Type B pancreatic cell (in vitro differentiated cells): ENCODE measurements at regions not wholly inside any gene's neighbourhood (a gene's known extent, or its start where the extent isn't known, plus 50 kb on each side); places are given as distances from the start of the nearest gene placed in this dataset.
"Not testable (repeated sequence)": the region's sequence is repeated elsewhere in the genome, so short reads cannot be mapped to it uniquely, and the experiment has no call there.

Experiments
- DNase-seq: peaks from one replicate; pipeline ENCODE4 v3.0.0; 2021; ENCODE audit warnings: mixed read lengths; ENCODE audit not compliant: unreplicated experiment; ENCODE audit errors: extremely low spot score
- H3K27ac Mint-ChIP-seq: 2 replicates; pipeline ENCODE4 v1.8.0; 2021; ENCODE audit warnings: mild to moderate bottlenecking, mixed read lengths
- H3K27me3 Mint-ChIP-seq: 2 replicates; pipeline ENCODE4 v1.8.0; 2021; ENCODE audit warnings: mixed read lengths
- H3K36me3 Mint-ChIP-seq: 2 replicates; pipeline ENCODE4 v1.8.0; 2021; ENCODE audit warnings: mixed read lengths
- H3K4me1 Mint-ChIP-seq: one replicate; pipeline ENCODE4 v1.8.0; 2021; ENCODE audit warnings: mixed read lengths; ENCODE audit not compliant: unreplicated experiment
- H3K4me3 Mint-ChIP-seq: 2 replicates; pipeline ENCODE4 v1.8.0; 2021; ENCODE audit warnings: mild to moderate bottlenecking, mixed read lengths
- H3K9me3 Mint-ChIP-seq: 2 replicates; pipeline ENCODE4 v1.8.0; 2021; ENCODE audit warnings: mixed read lengths
- TF ChIP-seq, protein P1 (sequence below): fragments of 200-600 bp; sonication (generic); conservative IDR thresholded peaks from 2 replicates; pipeline ENCODE4 v1.5.0; 2021; ENCODE audit warnings: antibody characterized with exemption, mild to moderate bottlenecking

DNA sequence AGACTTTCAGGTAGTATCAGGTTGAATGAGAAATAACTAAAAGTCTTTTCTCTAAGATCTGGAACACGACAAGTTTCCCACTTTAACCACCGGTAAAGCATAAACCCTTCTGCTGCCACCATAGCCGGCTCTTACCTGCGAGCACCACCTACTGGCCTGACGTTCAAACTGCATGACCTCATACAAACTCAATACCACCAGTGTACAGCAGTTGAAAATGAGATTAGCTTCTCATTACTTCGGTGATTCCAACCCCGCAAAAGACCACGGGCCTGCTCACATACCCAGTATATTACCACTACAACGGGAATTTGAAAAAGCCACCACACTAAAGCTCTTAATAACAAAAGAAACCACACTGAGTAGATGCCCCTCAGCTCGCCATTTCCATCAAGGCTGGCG lies 1238.6 kb downstream of the TMEM121 start:
- TF ChIP-seq, protein P1, sequence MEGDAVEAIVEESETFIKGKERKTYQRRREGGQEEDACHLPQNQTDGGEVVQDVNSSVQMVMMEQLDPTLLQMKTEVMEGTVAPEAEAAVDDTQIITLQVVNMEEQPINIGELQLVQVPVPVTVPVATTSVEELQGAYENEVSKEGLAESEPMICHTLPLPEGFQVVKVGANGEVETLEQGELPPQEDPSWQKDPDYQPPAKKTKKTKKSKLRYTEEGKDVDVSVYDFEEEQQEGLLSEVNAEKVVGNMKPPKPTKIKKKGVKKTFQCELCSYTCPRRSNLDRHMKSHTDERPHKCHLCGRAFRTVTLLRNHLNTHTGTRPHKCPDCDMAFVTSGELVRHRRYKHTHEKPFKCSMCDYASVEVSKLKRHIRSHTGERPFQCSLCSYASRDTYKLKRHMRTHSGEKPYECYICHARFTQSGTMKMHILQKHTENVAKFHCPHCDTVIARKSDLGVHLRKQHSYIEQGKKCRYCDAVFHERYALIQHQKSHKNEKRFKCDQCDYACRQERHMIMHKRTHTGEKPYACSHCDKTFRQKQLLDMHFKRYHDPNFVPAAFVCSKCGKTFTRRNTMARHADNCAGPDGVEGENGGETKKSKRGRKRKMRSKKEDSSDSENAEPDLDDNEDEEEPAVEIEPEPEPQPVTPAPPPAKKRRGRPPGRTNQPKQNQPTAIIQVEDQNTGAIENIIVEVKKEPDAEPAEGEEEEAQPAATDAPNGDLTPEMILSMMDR, result peak; percentile 49
- H3K36me3 Mint-ChIP-seq, DNase-seq, H3K4me3 Mint-ChIP-seq, H3K4me1 Mint-ChIP-seq, H3K9me3 Mint-ChIP-seq, H3K27me3 Mint-ChIP-seq, H3K27ac Mint-ChIP-seq: not testable (repeated sequence)

GRCh38 chr14:106766145-106766544 lies 1239.8 kb downstream of the TMEM121 start:
- no peak overlapping the region for H3K27ac Mint-ChIP-seq

DNA sequence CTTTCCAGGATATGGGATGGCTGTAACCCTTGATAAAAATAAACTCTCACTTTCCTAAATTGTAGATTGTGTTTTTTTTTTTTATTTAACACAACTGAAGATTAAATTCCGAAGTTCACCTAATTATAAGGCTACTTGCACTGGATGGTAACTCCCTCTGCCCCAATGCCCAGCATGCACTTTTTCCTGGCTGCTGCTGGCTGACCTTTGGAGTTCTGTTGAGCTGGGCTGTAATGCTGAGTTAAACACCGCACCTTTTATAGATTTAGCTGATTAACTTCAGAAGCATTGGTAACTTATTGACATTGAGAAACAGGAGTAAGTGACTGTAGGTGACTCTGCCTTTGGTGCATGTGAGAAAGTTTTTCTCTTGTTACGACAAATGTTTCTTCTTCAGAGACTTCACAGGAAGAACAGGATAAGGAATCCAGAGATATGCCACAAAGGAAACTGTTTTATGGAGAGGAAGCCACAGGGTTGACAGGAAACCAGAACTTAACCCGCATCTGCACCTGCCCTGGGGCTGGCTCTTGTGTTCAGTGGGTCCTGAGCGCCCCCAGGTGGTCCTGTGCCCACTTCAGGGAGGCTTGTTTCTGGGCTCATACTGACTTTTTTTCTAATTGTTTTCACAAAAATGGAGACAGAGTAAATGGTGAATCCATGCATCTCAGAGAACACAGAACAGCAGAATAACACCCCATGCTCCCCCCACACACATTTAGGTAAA lies 1240.3 kb downstream of the TMEM121 start:
- not testable (repeated sequence) for H3K27me3 Mint-ChIP-seq, H3K4me3 Mint-ChIP-seq, H3K4me1 Mint-ChIP-seq, DNase-seq, H3K27ac Mint-ChIP-seq, H3K36me3 Mint-ChIP-seq, H3K9me3 Mint-ChIP-seq

More at GRCh38 chr14:106766145-106766544, 1239.8 kb downstream of the TMEM121 start:
- TF ChIP-seq, protein P1, result no peak
- no peaks in the 10 kb centered on the region for H3K27me3 Mint-ChIP-seq
- no peaks in the 10 kb centered on the region for H3K36me3 Mint-ChIP-seq
- DNase-seq, result no peak
- no peak overlapping the region for H3K4me3 Mint-ChIP-seq
- no peaks in the 10 kb centered on the region for H3K4me1 Mint-ChIP-seq
- H3K9me3 Mint-ChIP-seq, result peaks cover 4% of the 10 kb centered on the region

DNA sequence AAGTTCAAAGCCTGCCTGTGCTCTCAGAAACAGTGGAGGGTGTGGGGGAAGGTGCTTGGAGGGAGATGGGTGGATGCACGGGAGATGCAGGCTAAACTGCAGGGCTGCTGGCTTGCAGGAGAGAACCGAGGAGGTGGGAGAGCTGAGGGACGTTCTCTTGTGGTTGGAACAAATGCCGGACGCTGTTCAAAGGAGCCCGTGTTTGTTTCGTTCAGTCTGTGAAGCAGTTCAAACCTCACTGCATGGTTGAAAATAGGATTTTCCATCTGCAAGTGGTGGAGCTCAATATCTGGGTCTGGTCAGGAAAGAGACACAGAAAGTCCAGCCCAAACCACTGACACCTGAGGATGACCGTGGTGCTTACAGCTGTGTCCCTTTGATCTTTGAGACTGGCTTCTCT lies 1241.8 kb downstream of the TMEM121 start:
- H3K4me1 Mint-ChIP-seq, DNase-seq, H3K4me3 Mint-ChIP-seq, H3K27me3 Mint-ChIP-seq, H3K36me3 Mint-ChIP-seq, H3K27ac Mint-ChIP-seq, H3K9me3 Mint-ChIP-seq: not testable (repeated sequence)

- H3K4me3 Mint-ChIP-seq, H3K27me3 Mint-ChIP-seq, H3K4me1 Mint-ChIP-seq, H3K9me3 Mint-ChIP-seq, DNase-seq, H3K36me3 Mint-ChIP-seq, H3K27ac Mint-ChIP-seq: not testable (repeated sequence)
Observed at GRCh38 chr14:106768972-106769700, 1242.8 kb downstream of the TMEM121 start.

DNA sequence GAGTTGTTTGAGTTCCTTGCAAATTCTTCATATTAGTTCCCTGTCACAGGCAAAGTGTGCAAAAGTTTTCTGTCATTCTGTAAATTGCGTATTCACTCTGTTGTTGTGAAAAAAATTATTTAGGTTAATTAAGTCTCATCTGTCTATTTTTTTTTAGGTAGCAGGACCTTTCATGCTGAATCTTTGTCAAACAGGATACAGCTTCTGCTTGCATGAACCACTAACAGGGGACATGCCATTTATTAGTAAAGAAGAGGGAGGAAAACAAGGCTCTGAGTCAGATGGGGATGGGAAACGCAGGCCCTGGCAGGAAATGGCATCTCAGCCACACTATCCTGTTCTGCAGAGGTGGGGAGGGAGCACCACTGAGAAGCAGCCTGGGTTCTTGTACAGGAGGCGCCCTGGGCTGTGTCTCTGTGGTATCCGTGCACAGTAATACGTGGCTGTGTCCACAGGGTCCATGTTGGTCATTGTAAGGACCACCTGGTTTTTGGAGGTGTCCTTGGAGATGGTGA lies 1243.8 kb downstream of the TMEM121 start:
- not testable (repeated sequence) for H3K27me3 Mint-ChIP-seq, H3K9me3 Mint-ChIP-seq, H3K36me3 Mint-ChIP-seq, H3K4me1 Mint-ChIP-seq, DNase-seq, H3K4me3 Mint-ChIP-seq, H3K27ac Mint-ChIP-seq

DNA sequence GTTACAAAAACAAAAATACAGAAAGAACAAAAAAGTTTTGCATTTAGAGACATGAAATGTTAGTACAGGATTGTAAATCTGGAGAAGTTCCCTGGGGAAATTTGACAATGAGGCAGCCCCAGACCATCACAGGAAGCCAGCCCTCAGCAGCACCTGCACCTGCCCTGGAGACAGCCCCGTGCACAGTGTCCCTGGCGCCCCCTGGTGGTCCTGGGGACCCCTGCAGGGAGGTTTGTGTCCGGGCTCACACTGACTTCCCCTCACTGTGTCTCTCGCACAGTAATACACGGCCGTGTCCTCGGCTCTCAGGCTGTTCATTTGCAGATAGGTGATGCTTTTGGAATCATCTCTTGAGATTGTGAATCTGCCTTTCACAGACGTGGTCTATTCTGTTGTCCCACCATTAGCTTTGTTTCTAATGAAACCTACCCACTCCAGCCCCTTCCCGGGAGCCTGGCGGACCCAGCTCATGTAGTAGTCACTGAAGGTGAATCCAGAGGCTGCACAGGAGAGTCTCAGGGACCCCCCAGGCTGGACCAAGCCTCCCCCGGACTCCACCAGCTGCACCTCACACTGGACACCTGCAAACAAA lies 1248.6 kb downstream of the TMEM121 start:
- H3K4me3 Mint-ChIP-seq, H3K36me3 Mint-ChIP-seq, DNase-seq, H3K4me1 Mint-ChIP-seq, H3K27ac Mint-ChIP-seq, H3K27me3 Mint-ChIP-seq: not testable (repeated sequence)
- peaks cover 11% of the 10 kb centered on the region for H3K9me3 Mint-ChIP-seq

DNA sequence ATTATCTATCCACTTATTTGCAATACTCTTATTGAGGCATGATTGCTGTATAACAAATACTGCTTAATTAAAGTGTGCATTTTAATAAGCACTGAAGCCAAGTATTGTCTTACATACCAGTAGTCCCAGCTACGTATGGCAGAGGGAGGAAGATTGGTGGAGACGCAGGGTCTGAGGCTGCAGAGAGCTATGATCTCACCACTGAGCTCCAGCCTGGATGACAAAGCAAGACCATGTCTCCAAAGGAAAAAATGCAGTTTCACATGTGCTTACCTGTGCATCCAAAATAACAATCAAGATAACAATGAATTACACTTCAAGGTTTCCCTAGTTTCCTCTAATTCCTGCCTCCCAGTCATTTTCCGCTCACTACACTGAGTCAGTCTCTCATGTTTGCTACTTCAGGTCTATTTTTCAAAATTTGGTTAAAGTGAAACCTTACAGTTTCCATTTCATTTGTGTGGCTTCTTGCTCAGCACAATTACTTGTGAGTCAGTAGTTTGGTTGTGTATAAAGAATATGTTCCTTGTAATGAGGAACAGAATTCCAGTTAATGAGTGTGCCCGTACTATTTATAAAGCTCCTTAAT lies 1250.1 kb downstream of the TMEM121 start:
- DNase-seq, result no peak
- Mint-ChIP-seq H3K4me3 (no peak overlapping the region), H3K27me3 (no peaks in the 10 kb centered on the region), H3K27ac (no peak overlapping the region), H3K4me1 (no peaks in the 10 kb centered on the region), H3K36me3 (no peaks in the 10 kb centered on the region), H3K9me3 (peaks cover 16% of the 10 kb centered on the region)
- TF ChIP-seq, protein P1, result no peak
